HEK293T (cell line): ENCODE measurements at regions not wholly inside any gene's neighbourhood (a gene's known extent, or its start where the extent isn't known, plus 50 kb on each side); places are given as distances from the start of the nearest gene placed in this dataset.

ENCODE experiments used
- ARNT ChIP-seq: fragments of 450-650 bp; IDR thresholded peaks from 2 replicates; pipeline ENCODE4 v1.6.1; 2017; ENCODE audit warnings: mild to moderate bottlenecking
- ELF4 ChIP-seq: fragments of 450-650 bp; IDR thresholded peaks from 2 replicates; pipeline ENCODE4 v1.6.1; 2017; ENCODE audit warnings: antibody characterized with exemption
- FOXA1 ChIP-seq: fragments of 450-650 bp; IDR thresholded peaks from 2 replicates; pipeline ENCODE4 v1.6.1; 2016; ENCODE audit warnings: mild to moderate bottlenecking
- FOXK2 ChIP-seq: fragments of 450-650 bp; IDR thresholded peaks from 2 replicates; pipeline ENCODE4 v1.6.1; 2016; ENCODE audit warnings: mild to moderate bottlenecking
- FOXM1 ChIP-seq: fragments of 450-650 bp; IDR thresholded peaks from 2 replicates; pipeline ENCODE4 v1.6.1; 2017; ENCODE audit warnings: mild to moderate bottlenecking, borderline replicate concordance
- LEF1 ChIP-seq: fragments of 450-650 bp; IDR thresholded peaks from 2 replicates; pipeline ENCODE4 v1.6.1; 2017; ENCODE audit warnings: mild to moderate bottlenecking, borderline replicate concordance
- NFRKB ChIP-seq: fragments of 450-650 bp; IDR thresholded peaks from 2 replicates; pipeline ENCODE4 v1.6.1; 2016; ENCODE audit warnings: mild to moderate bottlenecking, moderate library complexity
- SP1 ChIP-seq: fragments of 450-650 bp; IDR thresholded peaks from 2 replicates; pipeline ENCODE4 v1.6.1; 2017
- TARDBP ChIP-seq: fragments of 450-650 bp; IDR thresholded peaks from 2 replicates; pipeline ENCODE4 v1.6.1; 2016

DNA sequence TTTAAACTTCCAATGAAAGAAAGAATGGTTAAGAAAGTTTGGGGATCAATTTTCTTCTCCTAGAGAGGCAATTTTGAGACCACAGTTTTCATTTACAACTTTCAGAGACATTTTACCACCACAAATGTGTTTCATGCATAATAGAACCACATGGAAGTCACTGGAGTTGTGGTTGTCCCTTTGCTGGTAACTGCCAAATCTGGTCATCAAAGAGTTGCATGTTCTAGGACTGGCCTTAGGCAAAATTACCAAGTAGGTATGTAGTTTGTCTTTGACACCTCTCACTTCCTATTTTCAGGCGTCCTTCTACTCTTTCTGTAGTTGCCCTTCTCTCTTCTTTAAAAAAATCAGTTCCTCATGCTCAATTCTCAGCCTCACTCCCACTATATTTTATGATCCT, 54.3 kb upstream of the TMX1 start:
- TF ChIP-seq NFRKB = no peak
- no peak for TF ChIP-seq FOXM1
- no peak for TF ChIP-seq TARDBP
- TF ChIP-seq FOXA1 = no peak
- TF ChIP-seq SP1 = no peak
- no peak for TF ChIP-seq ELF4
- no peak for TF ChIP-seq FOXK2
- TF ChIP-seq LEF1 = no peak
- no peak for TF ChIP-seq ARNT
